ENCODE measurements at regions not wholly inside any gene's neighbourhood (a gene's known extent, or its start where the extent isn't known, plus 50 kb on each side); places are given as distances from the start of the nearest gene placed in this dataset.

DNA sequence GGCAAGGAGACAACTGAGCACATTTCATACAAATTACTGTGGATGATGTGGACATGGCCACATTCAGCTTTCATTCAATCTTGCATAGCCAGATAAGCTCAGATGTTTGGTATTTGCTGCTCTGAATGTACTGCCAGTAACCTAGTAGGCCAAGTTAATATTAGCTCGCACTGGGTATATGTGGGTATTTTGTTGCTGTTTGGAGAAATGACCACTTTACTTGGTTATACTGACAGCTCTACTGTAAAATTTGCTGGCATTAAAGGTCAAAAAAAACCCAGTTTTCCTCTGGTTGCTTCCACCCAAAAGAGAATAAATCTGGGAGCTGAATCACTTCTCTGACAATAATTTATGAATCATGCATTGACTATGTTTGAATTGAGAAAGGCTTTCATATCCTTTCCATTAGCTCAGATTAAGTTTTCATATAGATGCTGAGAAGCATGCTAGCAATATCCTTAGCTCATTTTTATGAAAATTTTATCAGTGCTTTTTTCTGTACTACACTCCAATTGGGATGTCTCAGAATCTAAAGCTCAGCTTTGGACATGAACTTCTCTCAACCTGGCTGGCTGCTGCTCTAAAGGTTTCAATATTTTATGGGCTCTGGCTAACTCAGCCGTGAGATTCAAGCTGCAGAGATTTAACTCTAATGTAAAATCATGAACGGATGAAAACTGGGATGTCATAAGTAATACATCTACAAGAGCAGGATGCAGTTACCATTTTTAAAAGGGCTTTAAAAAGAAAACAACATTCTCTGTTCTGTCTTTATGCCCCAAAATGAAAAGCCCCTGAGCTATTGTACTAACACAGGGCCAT lies 330.0 kb downstream of the BARHL2 start:
- FAIRE-seq (no peak), DNase-seq (ENCODE audit: insufficient read length, low spot score) (no peak)
- TF ChIP-seq TAF1 (IDR thresholded peaks at IDR 0.05; ENCODE audit: low read depth, low read length), result no peak
- TF ChIP-seq PAX5 (IDR thresholded peaks at IDR 0.05; ENCODE audit: insufficient read depth, low read length, severe bottlenecking), result no peak
- no peak for TF ChIP-seq POLR2A (IDR thresholded peaks at IDR 0.05; ENCODE audit: low read depth, low read length)
- TF ChIP-seq POLR2AphosphoS5 (IDR thresholded peaks at IDR 0.05; ENCODE audit: low read depth, low read length), result no peak
- TF ChIP-seq SPI1 (IDR thresholded peaks at IDR 0.05; ENCODE audit: low read depth, low read length), result no peak
- no peak for TF ChIP-seq POU2F2 (IDR thresholded peaks at IDR 0.05; ENCODE audit: low read depth, low read length)

DNA sequence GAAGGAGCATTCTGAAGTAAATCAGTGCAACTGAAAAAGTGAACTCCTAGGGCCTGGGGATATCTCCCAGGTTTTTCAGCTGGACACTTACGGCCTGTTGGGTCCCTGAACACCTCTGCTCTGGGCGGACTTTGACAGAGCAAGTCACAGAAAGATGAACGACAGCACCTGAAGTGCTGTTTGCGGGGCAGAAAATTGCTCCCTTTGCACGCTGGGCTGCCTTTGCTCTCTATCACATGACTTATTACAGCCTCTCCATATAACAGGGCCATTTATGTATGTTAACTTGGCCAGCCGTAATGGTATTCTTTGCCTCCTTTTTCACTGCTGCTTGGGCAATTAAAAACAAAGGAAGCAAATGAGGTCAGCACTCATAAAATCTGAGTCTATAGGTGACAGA lies 332.9 kb downstream of the BARHL2 start:
- no peak for TF ChIP-seq SPI1 (IDR thresholded peaks at IDR 0.05; ENCODE audit: low read depth, low read length)
- no peak for TF ChIP-seq POU2F2 (IDR thresholded peaks at IDR 0.05; ENCODE audit: low read depth, low read length)
- no peak for TF ChIP-seq POLR2A (IDR thresholded peaks at IDR 0.05; ENCODE audit: low read depth, low read length)
- TF ChIP-seq POLR2AphosphoS5 (IDR thresholded peaks at IDR 0.05; ENCODE audit: low read depth, low read length), result no peak
- no peak for TF ChIP-seq PAX5 (IDR thresholded peaks at IDR 0.05; ENCODE audit: insufficient read depth, low read length, severe bottlenecking)
- DNase-seq (ENCODE audit: insufficient read length, low spot score) (no peak), FAIRE-seq (no peak)

DNA sequence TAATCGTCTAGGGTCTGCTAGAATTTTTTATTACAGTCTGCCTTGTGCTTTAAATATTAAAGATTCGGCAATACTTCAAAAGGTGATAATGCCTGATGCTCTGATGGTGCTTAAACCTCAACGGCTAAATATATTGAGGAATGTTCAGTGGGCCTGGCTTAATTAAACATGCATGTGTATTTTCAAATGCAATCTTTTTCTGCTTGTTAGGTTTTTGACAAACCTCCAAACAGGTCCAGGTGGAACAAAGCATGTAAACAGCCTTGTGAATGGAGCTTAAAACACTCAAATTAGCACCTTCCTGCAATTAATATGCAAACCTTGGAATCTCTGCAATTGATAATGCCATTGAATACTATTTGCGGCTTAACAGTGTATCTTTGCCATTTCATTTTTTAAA lies 334.9 kb downstream of the BARHL2 start:
- no peak for TF ChIP-seq PAX5 (IDR thresholded peaks at IDR 0.05; ENCODE audit: insufficient read depth, low read length, severe bottlenecking)
- TF ChIP-seq POLR2A (IDR thresholded peaks at IDR 0.05; ENCODE audit: low read depth, low read length), result no peak
- no peak for TF ChIP-seq POU2F2 (IDR thresholded peaks at IDR 0.05; ENCODE audit: low read depth, low read length)
- no peak for TF ChIP-seq POLR2AphosphoS5 (IDR thresholded peaks at IDR 0.05; ENCODE audit: low read depth, low read length)
- TF ChIP-seq SPI1 (IDR thresholded peaks at IDR 0.05; ENCODE audit: low read depth, low read length), result no peak
- no peak for TF ChIP-seq TAF1 (IDR thresholded peaks at IDR 0.05; ENCODE audit: low read depth, low read length)
- no peak for DNase-seq (ENCODE audit: insufficient read length, low spot score)
- no peak for FAIRE-seq

DNA sequence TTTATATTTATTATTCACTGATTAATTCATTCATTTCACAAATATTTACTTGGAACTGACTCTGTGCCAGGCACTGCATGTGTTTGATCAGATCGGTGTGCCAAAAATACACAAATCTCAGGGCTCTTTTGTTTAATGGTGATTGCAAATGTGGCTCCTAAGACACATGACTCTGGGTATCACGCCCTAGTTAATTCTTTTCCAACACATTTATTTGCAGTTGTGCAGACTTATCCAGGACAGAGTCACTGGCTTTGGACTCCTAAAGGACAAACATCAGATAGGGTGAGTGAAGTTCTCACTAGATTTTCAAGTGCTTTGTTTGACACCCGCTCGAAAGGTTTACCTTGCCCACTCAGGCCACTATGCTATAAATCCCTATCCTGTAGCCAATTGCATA lies 335.5 kb downstream of the BARHL2 start:
- no peak for TF ChIP-seq POU2F2 (IDR thresholded peaks at IDR 0.05; ENCODE audit: low read depth, low read length)
- TF ChIP-seq POLR2AphosphoS5 (IDR thresholded peaks at IDR 0.05; ENCODE audit: low read depth, low read length), result no peak
- TF ChIP-seq POLR2A (IDR thresholded peaks at IDR 0.05; ENCODE audit: low read depth, low read length), result no peak
- TF ChIP-seq SPI1 (IDR thresholded peaks at IDR 0.05; ENCODE audit: low read depth, low read length), result no peak
- TF ChIP-seq PAX5 (IDR thresholded peaks at IDR 0.05; ENCODE audit: insufficient read depth, low read length, severe bottlenecking), result no peak
- no peak for TF ChIP-seq TAF1 (IDR thresholded peaks at IDR 0.05; ENCODE audit: low read depth, low read length)
- no peak for FAIRE-seq
- no peak for DNase-seq (ENCODE audit: insufficient read length, low spot score)

DNA sequence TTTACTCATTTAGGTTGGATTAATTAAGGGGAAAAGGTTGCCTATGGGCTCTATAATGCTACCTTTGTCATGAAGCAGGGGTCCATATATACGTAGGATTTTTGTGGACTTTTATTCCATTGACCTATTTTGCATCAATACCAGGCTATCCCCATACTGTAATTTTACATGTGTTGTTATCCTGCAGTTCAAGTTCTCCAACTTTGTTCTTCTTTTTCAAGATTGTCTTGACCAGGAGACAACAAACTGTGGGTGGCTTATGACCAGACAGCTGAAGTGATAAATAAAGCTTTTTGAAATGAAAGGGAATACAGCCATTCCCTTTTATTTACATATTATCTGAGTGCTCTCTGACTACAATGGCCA lies 345.7 kb downstream of the BARHL2 start:
- TF ChIP-seq POLR2A (IDR thresholded peaks at IDR 0.05; ENCODE audit: low read depth, low read length) (no peak), SPI1 (IDR thresholded peaks at IDR 0.05; ENCODE audit: low read depth, low read length) (no peak), TAF1 (IDR thresholded peaks at IDR 0.05; ENCODE audit: low read depth, low read length) (no peak), PAX5 (IDR thresholded peaks at IDR 0.05; ENCODE audit: insufficient read depth, low read length, severe bottlenecking) (no peak), POLR2AphosphoS5 (IDR thresholded peaks at IDR 0.05; ENCODE audit: low read depth, low read length) (no peak), POU2F2 (IDR thresholded peaks at IDR 0.05; ENCODE audit: low read depth, low read length) (no peak)
- DNase-seq (ENCODE audit: insufficient read length, low spot score), result no peak
- no peak for FAIRE-seq

DNA sequence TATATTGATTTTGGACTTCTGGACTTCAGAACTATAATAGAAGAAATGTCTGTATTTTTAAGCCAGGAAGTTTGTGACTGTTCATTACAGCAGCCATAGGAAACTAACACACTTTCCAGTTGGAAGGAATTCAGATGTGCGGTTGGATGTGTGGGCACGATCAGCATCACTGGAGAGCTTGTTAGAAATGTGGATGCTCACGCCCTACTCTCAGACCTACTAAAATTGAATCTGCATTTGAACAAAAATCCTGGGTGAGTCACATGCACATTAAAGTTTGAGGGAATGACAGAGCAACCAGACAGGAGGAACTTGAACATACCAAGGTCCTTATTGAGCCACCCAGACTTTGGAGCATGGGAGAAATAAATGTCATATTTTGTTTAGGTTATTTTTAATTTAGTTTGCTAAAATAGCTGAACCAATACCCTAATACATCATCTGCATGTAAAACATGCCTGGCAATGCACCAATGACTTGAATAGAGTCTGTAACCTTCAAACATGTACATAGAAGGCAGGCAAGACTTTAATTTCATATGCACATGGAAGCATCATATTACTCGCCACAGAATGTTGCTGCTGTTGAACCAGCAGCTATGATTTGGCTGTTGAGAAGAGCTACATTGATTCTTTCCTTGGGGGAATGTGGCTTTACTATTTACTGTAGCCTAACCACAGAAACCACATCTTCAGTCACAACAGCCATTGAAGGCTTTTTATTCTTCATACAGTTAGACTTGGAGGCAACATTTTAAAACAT lies 346.2 kb downstream of the BARHL2 start:
- DNase-seq (ENCODE audit: insufficient read length, low spot score) (no peak), FAIRE-seq (no peak)
- TF ChIP-seq POU2F2 (IDR thresholded peaks at IDR 0.05; ENCODE audit: low read depth, low read length) (no peak), SPI1 (IDR thresholded peaks at IDR 0.05; ENCODE audit: low read depth, low read length) (no peak), POLR2A (IDR thresholded peaks at IDR 0.05; ENCODE audit: low read depth, low read length) (no peak)

DNA sequence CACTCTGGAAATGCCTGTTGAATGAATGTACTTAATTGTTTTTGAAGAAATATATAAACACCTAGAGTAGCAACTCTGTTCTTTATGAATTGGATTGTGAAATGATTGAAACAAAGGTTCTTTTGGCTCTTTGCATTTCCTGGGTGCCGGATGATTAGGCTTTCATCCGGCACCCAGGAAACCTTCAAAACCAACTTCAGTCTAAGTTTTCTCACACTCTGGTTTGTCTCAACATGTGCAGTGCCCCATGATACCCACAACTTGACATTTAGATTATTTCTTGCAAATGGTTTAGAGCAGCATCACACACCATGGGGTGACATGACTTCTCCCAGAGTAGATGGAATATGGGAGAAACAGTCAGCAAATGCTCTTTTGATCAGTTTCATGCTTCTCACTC lies 354.9 kb downstream of the BARHL2 start:
- FAIRE-seq, result no peak
- no peak for TF ChIP-seq PAX5 (IDR thresholded peaks at IDR 0.05; ENCODE audit: insufficient read depth, low read length, severe bottlenecking)
- no peak for TF ChIP-seq POLR2A (IDR thresholded peaks at IDR 0.05; ENCODE audit: low read depth, low read length)
- no peak for TF ChIP-seq POU2F2 (IDR thresholded peaks at IDR 0.05; ENCODE audit: low read depth, low read length)
- no peak for TF ChIP-seq POLR2AphosphoS5 (IDR thresholded peaks at IDR 0.05; ENCODE audit: low read depth, low read length)
- no peak for DNase-seq (ENCODE audit: insufficient read length, low spot score)

DNA sequence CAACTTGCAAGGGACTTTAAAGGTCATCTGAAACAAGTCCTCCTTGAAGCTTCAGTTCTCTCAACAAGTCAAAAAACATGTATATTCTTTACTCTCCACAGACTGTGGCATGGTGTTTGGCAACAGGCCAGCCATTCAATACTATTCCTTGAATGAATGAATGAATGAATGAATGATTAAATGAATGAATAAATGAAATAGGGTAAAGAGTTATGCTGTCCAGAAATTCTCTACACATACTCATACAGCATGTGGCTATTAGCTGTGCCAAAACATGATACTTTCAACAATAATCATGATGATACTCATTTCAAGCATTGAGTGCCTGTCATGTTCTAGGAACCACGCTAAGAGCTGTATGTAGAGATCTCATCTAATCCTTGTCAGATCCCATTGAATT lies 356.1 kb downstream of the BARHL2 start:
- FAIRE-seq (no peak), DNase-seq (ENCODE audit: insufficient read length, low spot score) (no peak)
- TF ChIP-seq SPI1 (IDR thresholded peaks at IDR 0.05; ENCODE audit: low read depth, low read length) (no peak), TAF1 (IDR thresholded peaks at IDR 0.05; ENCODE audit: low read depth, low read length) (no peak), POU2F2 (IDR thresholded peaks at IDR 0.05; ENCODE audit: low read depth, low read length) (no peak), PAX5 (IDR thresholded peaks at IDR 0.05; ENCODE audit: insufficient read depth, low read length, severe bottlenecking) (no peak), POLR2A (IDR thresholded peaks at IDR 0.05; ENCODE audit: low read depth, low read length) (no peak), POLR2AphosphoS5 (IDR thresholded peaks at IDR 0.05; ENCODE audit: low read depth, low read length) (no peak)

DNA sequence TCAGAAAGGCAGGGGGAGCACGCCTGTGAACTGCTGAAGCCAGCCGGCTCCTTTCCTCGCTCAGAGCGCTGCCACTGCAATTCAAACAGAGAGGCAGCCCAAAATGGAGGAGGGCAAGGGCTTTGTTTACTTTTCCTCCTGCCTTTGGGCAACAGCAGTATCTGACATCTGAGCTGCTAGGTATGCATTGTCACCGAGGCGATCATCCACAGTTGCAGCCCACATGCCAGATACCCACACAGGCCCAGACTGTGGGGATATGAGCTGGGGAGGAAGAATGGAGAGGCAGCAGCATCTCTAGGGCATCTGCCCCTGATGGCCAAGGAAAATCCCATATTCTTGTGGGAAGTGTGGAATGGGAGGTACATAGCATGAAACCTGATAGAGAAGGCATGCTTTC lies 357.1 kb downstream of the BARHL2 start:
- TF ChIP-seq TAF1 (IDR thresholded peaks at IDR 0.05; ENCODE audit: low read depth, low read length), result no peak
- TF ChIP-seq POU2F2 (IDR thresholded peaks at IDR 0.05; ENCODE audit: low read depth, low read length), result no peak
- no peak for TF ChIP-seq POLR2A (IDR thresholded peaks at IDR 0.05; ENCODE audit: low read depth, low read length)
- TF ChIP-seq PAX5 (IDR thresholded peaks at IDR 0.05; ENCODE audit: insufficient read depth, low read length, severe bottlenecking), result no peak
- TF ChIP-seq POLR2AphosphoS5 (IDR thresholded peaks at IDR 0.05; ENCODE audit: low read depth, low read length), result no peak
- TF ChIP-seq SPI1 (IDR thresholded peaks at IDR 0.05; ENCODE audit: low read depth, low read length), result no peak
- DNase-seq (ENCODE audit: insufficient read length, low spot score) (no peak), FAIRE-seq (no peak)
